GM21367 (cell line): ENCODE measurements at regions not wholly inside any gene's neighbourhood (a gene's known extent, or its start where the extent isn't known, plus 50 kb on each side); places are given as distances from the start of the nearest gene placed in this dataset.
"Not testable (repeated sequence)": the region's sequence is repeated elsewhere in the genome, so short reads cannot be mapped to it uniquely, and the experiment has no call there.

ENCODE experiments used
- ATAC-seq: cut with Tn5 transposase; IDR thresholded peaks from one replicate; pipeline ENCODE4 v1.9.1; 2021; ENCODE audit not compliant: unreplicated experiment

DNA sequence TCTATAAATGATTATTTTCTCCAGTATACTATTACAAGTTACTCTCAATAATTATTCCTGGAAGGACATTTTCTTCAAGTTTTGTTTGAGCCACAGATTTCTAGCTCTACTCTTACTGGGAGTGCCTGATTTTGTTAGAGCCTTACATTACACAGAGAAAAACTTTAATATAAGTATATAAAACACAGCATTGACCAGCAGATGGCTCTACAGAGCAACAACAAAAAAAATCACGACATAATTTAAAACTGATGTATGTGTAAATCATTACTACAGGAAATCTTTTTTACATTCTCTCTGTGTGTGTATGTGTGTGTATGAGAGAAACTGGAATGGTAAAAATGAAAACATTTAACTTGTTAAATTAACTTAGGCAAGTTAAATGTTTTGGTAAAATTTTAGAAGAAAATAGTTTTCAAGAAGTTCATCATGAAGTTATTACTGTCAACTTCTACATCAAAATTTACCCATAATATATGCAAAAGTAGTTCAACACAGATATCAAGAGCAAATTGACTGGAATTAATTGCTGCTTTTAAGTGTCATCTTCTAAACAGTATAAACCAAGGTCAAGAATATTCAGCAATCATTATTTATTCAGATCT lies 103.3 kb downstream of the MDH1 start:
- no peak for ATAC-seq

DNA sequence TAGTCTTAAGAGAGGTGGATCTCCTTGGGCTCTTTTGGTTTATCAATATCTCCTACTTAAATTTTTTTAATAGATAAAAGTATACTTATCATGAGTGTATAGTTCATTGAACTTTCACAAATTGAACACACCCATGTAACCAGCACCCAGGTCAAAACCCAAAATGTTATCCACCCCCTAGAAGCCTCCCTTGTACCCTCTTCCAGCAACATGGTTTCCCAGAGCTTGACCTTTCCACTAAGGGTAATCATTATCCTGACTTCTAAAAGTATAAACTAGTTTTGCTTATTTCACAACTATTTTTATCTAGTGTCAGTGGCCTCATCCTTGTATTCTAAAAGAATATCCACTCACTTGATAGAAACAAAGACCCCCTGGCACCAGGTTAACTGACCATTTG lies 106.8 kb downstream of the MDH1 start:
- ATAC-seq = no peak

DNA sequence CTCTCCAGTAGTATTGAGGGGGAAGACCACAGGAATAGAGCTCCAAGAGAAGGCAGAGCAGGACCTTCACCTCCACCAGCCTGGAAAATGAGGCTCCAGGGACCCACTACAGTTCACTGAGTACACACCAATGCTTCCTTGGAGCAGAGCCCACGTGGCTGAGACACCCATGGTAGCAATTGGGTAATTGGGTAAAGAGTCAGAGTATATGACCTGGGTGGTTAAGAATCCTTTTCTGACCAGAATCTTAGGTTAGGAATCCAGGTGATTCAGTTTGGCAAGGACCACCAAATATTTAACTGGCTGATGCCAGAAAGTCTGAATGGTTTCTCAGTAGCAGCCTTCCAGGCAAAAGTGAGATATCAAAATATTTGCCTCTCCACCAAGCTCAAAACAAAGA lies 107.7 kb downstream of the MDH1 start:
- ATAC-seq = no peak

DNA sequence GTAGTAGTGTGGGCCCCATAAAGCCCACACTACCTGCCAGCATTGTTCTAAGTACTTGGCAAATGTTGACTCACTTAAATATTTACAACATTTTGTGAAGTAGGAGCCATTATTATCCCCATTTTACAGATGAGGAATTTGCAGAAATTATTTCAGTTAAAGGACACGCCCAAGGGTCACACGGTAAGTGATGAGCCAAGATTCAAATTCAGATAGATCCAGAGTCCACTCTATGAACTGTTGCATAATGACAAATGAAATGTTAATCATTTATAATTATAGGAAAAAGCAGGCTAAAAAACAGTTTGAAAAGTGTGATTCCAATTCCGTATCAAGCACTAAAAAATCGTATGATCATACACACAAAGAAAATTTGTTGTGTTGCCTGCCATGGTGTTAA lies 108.4 kb downstream of the MDH1 start:
- ATAC-seq = no peak

DNA sequence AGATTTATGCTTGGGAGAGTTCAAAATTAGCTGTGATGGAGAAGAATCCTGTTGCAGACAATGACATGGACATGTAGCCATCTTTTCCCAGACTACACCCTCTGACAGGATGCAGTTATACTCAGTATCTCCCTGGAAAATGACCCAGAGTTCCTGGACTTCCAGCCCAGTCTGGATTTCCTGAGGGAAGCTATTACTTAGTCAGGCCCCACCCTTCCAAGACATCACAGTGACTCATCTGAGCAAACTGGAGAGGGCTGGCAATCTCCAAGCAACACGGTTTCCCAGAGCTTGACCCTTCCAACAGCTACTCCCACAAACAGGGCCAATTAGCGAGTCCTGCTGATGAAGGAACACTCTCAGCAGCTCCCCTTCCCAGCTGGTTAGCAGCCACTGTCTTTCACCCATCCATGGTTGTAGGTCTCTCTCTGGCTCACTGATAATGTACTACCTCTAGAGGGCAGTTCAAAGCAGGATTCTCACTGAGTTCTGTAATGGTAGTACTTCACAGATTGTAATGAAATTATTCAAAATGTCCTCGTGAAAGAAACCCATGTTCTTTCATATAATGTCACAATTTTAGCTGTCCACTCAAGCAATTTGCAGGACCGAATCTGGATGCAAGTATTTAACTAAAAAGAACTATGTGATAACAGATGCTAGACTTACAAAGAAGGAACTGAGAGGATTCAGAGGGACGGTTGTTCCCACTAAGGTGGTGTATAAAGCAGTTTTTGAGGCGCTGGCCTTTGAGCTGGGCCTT lies 110.2 kb downstream of the MDH1 start:
- peak; percentile 84 for ATAC-seq

DNA sequence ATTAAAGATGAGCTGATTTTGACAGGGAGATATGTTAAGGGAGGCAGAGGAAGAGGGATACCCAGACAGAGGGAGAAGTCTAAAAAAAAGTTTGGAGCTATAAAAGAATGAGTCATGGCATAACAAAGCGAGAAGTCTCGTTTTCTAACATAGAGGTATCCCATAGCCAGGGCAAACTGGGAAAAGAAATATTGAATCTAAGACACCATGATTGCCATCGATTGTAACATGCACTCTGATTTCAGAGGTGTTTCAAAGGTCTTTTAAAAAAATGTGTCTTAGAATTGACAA lies 110.7 kb downstream of the MDH1 start:
- ATAC-seq = no peak

DNA sequence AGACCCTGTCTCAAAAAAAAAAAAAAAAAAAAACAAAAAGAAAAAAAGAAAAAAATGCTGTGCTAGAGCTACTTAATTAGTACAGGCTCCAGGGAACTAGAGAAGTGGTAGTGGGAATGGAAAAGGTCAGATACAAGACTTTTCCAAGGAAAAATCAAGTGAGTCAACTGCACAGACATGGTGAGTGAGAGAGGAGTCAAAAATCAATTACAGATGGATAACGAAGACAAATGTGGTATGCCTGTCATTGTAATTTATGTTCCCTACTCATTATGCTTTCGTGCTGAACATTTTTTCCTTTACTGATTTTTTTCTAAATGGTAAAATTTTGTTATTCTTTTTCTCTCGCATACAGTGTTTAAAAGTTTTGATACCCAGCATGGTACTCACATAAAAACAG lies 111.5 kb downstream of the MDH1 start:
- ATAC-seq = no peak

DNA sequence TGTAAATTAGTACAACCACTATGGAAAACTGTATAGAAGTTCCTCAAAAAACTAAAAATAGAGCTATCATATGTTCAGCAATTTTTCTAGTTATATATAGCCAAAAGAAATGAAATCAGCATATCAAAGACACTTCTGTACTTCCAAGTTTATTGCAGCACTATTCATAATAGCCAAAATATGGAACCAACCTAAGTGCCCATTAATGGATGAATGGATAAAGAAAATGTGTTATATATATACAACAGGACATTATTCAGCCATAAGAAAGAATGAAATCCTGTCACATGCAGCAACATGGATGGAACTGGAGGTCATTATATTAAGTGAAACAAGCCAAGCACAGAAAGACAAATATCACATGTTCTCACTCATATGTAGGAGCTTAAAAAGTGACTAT lies 112.6 kb downstream of the MDH1 start:
- no peak for ATAC-seq

DNA sequence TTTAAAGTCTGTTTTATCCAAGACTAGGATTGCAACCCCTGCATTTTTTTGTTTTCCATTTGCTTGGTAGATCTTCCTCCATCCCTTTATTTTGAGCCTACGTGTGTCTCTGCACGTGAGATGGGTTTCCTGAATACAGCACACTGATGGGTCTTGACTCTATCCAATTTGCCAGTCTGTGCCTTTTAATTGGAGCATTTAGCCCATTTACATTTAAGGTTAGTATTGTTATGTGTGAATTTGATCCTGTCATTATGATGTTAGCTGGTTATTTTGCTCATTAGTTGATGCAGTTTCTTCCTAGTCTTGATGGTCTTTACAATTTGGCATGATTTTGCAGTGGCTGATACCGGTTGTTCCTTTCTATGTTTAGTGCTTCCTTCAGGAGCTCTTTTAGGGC lies 117.3 kb downstream of the MDH1 start:
- ATAC-seq = not testable (repeated sequence)

DNA sequence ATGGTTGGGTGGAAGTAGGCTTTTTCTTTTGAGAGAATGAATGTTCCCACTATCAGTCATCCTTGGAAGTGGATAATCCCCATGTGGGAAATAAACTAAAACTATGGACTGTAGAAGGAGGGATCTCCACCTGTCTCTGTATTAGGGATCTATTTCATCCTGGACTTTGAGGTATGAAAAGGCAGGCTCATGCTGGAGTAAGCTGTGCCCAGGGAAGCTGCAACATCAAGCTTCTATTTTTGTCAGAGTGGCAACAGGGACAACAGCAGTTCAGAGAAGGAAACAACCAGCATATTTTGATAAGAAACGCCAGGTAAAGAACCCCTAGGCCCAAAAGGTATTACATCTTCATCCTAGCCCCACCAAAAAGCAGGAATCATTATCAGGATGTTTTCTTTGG lies 122.0 kb downstream of the MDH1 start:
- ATAC-seq = no peak

DNA sequence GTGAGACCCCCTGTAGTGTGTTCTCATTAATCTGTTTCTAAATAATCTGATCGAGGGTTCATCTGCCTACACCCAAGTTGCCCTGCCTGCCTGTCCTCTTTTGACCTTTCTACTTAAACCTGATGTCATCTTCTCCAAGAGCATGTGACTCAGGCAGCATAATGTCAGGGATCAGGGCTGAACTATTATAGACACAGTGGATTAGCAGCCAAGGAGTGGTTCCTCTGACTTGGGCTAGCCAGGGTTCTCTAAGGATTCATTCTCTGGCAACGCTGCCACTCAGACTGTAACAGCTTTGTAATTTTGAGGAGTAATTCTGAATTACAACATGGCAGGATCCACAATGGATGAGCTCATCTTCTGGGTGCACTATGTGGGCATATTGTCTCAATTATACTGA lies 124.0 kb downstream of the MDH1 start:
- no peak for ATAC-seq

DNA sequence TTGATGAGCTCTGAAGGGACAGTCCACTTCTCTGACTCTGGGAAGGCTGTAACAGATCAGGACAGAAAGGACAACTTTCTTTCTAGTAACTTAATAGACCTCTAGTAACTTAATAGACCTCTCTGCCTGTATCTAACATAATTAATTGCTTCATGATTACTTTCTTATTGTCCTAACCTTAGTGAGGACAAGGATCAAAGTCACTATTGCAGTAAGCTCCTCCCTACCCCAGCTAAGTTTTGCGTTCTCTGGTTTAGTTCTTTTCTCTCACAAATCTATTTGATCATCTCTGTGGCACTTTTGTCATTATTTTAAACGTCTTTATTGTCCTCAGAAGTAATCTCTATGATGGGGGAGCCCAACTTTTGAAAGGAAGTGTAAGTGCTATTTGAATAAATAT lies 125.5 kb upstream of the UGP2 start:
- ATAC-seq = no peak

DNA sequence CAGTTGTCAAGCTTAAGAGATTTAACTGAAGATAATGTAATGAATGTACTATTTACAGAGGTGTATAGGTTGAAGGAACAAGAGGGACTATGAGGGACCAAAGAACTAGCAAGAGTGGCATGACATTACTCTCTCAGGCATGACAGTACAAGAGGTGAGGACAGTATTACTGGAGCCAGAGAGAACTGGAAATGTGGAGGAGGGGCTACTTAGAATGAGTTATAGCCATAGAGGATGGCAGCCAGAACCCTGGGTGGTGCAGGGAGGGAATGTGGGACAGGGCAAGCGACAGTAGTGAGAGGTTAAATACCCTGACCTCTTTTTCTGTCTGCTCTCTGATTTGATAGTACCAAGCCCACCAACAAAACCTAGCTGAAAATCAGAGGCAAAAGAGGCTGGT lies 122.6 kb upstream of the UGP2 start:
- no peak for ATAC-seq

DNA sequence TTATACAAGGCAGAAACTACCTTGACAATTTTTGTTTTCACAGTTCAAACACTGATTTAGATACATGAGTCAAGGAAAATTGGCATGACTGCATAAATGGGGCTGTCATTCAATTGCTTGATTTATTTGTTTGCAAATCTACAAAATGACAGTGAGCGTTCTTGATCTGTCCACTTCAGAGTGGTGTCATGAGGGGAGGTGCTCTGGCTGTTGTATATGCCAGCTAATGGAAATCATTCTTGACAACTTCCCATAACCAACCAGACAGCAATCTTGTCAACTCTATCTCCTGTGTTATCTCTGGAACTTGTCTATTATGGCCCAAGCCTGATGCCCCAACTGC lies 120.6 kb upstream of the UGP2 start:
- ATAC-seq = no peak

DNA sequence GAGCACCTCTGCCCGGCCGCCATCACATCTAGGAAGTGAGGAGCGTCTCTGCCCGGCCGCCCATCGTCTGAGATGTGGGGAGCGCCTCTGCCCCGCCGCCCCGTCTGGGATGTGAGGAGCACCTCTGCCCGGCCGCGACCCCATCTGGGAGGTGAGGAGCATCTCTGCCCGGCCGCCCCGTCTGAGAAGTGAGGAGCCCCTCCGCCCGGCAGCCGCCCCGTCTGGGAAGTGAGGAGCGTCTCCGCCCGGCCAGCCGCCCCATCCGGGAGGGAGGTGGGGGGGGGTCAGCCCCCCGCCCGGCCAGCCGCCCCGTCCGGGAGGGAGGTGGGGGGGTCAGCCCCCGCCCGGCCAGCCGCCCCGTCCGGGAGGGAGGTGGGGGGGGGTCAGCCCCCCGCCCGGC lies 119.4 kb upstream of the UGP2 start:
- not testable (repeated sequence) for ATAC-seq

DNA sequence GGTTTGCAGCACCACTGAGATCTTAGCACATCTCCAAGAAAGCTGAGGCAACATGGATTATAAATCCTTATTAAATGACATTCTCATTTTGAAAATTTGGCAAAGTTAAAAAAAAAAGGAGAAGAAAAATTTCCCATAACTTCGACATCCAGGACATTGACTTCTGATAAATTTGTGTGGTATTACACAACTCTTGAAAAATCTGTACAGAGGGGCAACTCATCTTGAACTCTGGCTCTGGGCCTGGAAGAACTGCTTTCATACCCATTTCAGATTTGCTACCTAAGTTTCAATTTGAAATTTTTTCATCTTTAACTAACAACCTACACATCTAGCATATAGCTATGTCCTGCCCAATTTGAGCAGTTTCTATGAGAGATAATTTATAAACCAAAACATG lies 118.0 kb upstream of the UGP2 start:
- no peak for ATAC-seq

DNA sequence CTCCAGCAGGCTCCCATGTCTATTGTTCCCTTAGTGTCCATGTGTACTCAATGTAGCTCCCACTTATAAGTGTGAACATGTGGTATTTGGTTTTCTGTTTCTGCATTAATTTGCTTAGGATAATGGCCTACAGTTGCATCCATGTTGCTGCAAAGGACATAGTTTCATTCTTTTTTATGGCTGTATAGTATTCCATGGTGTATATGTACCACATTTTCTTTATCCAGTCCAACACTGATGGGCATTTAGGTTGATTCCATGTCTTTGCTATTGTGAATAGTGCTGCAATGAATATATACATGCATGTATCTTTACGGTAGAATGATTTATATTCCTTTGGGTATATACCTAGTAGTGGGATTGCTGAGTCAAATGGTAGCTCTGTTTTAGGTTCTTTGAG lies 116.5 kb upstream of the UGP2 start:
- ATAC-seq = not testable (repeated sequence)

DNA sequence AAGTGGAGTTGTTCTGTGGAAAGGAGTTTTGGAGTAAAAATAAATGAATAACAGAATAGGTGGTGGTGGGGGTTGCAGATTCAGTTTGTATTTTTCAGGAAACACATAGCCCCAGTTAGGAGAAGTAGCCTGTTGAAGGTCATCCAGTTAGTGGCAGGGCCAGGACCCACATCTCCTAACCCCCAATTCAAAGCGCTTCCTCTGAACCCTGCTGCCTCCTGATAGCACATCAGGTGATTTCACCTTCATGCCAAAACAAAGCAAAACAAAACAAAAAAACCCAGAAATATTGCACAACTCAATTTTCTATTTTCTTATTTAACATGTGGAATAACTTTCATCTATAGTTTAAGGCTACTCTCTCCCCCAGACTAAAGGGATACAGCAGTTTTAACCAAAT lies 112.3 kb upstream of the UGP2 start:
- ATAC-seq = no peak

DNA sequence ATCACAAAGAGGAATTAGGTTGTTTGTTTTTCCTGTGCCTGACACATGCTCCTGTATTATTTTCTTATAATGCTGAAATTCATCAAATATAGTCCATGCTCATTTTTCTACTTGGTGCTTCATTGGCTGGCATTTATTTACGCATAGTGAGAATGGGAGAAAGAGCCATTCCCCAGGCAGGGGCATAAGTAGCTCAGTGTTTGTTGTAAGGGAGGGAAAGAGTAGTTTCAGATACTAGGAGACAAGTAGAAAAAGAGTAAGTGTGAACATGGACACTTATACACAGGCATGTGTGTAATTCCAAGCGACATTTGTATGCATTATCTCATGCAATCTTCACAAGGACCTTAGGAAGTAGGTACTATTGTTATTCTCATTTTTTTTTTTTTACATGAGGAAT lies 111.9 kb upstream of the UGP2 start:
- no peak for ATAC-seq

DNA sequence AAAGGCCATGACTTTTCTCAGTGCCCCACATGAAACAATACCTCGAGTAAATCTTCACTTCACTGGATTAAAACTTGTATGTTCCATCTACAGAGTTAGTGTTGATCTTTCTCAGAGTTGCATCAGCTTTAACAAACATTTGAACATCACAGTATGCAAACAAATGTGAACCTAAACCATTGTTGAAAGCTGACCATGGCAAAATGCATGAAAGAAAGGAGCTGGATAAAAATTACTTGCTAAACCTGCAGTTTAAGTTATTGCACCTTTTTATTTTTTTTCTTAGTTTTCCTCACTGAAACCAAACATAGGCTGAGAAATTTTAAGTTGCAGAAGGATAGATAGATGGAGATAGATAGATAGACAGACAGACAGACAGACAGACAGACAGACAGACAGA lies 107.2 kb upstream of the UGP2 start:
- ATAC-seq = no peak

DNA sequence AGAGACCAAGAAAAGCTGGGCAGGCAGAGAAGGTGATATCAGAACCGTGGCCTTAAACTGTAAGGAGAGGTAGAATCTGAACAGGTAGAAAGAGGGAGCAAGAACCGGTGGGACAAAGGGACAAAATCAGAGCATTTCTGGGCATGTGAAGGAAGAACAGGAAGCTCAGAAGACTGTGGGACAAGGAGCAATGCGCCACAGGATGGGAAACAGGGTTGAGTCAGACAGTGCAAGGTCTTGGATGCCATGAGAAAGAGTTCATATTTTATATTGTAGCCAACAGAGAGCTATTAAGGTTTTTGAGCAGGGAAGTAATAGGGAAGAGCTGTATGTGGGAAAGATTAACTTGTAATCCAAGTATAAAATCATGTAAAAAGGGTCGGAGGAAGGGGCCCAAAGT lies 106.4 kb upstream of the UGP2 start:
- no peak for ATAC-seq

DNA sequence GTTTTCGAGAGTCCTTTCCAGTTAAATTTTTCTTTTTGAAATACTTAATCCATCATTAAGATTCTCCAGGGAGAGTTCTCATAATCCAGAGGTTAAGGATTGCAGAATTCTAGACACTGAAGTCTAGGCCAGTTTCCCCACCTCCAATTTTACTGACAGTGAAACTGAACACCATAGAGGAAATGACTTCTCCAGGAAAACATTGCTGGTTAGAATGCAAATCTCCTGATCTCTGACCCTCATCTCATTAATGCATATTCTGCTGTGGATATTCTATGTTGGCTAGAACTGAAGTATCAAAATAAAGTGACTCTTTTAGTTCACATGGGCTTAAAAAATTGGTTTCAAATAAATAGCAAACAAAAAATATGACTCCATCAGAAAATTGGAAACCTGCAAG lies 105.8 kb upstream of the UGP2 start:
- ATAC-seq = no peak

DNA sequence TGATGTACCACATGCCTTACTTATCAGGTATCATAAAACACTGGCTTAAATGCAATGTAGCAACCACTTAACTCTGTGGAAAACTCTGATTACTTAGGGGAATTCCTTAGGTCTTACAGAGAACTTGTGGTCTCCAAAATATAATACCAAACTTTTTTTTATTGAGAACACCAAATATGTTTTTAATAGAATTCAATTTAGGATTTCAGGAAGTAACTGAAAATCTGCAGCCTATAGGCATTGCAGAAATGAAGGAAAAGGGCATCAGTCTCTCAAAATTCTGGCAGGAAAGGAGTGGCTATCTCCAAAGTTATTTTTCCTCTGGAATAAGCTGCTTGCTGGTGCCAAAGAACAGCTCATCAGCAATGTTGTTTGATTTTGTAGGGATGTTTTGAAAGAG lies 105.3 kb upstream of the UGP2 start:
- no peak for ATAC-seq
